GM12892 (cell line): ENCODE measurements at regions not wholly inside any gene's neighbourhood (a gene's known extent, or its start where the extent isn't known, plus 50 kb on each side); places are given as distances from the start of the nearest gene placed in this dataset.

Experiments used
- DNase-seq: peaks from one replicate; pipeline ENCODE4 v3.0.0; 2011; ENCODE audit not compliant: insufficient read length
- FAIRE-seq: peaks from 2 replicates; lab custom pipeline; 2011; peaks lifted over from hg19 to GRCh38; lab: Jason Lieb, UNC
- POLR2A ChIP-seq: IDR thresholded peaks from 2 replicates; pipeline ENCODE4 v1.6.1; 2011; ENCODE audit warnings: low read depth, low read length, control low read depth
- POLR2AphosphoS5 ChIP-seq: IDR thresholded peaks from 2 replicates; pipeline ENCODE4 v1.6.1; 2011; ENCODE audit warnings: low read depth, low read length, control low read depth
- TAF1 ChIP-seq: IDR thresholded peaks from 2 replicates; pipeline ENCODE4 v1.6.1; 2011; ENCODE audit warnings: low read depth, mild to moderate bottlenecking, control low read depth, low read length, borderline replicate concordance

DNA sequence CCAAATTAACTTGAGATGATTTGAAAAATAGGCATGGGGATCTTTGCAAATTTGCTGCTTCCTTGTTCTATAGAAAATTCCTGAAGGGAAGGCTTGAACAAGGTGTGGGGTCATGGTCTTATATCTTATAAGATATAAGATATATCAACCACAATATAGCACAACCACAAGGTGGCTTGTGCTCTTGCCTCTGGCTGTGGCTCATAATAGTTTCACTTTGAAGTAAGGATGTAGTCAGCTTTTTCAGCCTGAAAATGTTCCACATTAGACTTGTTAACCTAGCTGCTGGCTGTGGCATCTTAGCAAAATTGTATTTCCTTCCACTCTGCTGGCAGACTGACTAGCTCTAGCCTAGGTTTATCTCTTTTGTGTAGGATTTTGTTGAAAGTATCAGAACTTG lies 169.7 kb downstream of the KLF5 start:
- DNase-seq (no peak), FAIRE-seq (no peak)
- TF ChIP-seq POLR2AphosphoS5, result no peak
- no peak for TF ChIP-seq TAF1
- TF ChIP-seq POLR2A, result no peak

DNA sequence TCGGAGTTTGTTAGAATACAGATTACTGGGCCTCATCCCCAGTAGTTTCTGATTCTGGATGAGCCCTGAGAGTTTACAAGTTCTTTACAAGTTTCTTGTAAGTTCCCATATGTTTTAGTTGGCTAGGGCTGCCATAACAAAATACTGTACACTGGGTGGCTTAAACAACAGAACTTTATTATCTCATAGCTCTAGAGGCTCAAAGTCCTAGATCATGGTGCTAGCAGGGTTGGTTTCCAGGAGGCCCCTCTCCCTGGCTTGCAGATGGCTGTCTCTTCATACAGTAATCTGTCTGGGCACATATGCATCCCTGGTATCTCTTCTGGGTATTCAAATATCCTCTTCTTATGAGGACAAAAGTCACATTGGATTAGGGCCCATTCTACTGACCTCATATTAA lies 167.2 kb downstream of the KLF5 start:
- DNase-seq, result no peak
- FAIRE-seq, result no peak

DNA sequence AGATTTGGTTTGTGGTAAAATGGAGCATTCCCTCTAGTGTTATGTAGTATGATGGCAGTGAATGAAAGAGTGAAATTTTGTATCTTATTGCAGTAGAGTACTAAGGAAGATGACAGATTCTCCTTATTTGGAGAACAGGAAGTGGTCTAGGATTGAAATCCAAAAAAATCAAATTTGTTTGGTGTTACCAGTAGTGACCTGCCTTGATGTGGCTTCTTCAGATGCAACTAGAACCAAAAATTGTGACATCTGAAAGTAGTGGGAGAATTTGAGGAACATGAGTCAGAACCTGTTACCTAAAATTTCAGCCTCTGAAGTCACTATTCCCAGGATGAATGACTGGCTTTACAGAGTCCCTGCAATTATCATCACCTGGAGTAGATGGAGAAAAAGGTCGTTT lies 165.9 kb downstream of the KLF5 start:
- FAIRE-seq (no peak), DNase-seq (no peak)
- TF ChIP-seq POLR2A (no peak), TAF1 (no peak), POLR2AphosphoS5 (no peak)

More for the DNA sequence above, 167.2 kb downstream of the KLF5 start:
- TF ChIP-seq POLR2A, result no peak
- TF ChIP-seq POLR2AphosphoS5, result no peak
- TF ChIP-seq TAF1, result no peak

DNA sequence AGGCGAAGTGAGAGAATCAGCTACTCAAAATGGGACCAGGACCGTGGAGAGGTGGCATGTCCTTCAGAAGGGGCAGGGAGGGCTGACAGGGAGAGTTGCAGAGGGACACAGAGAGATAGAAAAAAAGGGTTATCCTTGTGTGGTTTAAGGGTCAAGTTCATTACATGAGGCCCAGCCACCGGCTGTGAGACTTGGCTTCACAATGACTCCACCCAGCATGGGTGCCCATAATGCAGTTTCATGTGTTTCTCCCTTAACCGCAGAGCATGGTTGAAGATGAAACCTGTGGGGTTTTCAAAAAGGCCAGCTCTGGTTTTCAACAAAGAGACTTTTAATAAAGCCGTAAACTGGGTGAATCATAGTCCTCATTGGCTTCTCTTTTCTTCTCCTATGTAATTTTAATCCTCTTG lies 164.6 kb downstream of the KLF5 start:
- no peak for FAIRE-seq
- TF ChIP-seq TAF1 (no peak), POLR2A (no peak)
- no peak for DNase-seq

DNA sequence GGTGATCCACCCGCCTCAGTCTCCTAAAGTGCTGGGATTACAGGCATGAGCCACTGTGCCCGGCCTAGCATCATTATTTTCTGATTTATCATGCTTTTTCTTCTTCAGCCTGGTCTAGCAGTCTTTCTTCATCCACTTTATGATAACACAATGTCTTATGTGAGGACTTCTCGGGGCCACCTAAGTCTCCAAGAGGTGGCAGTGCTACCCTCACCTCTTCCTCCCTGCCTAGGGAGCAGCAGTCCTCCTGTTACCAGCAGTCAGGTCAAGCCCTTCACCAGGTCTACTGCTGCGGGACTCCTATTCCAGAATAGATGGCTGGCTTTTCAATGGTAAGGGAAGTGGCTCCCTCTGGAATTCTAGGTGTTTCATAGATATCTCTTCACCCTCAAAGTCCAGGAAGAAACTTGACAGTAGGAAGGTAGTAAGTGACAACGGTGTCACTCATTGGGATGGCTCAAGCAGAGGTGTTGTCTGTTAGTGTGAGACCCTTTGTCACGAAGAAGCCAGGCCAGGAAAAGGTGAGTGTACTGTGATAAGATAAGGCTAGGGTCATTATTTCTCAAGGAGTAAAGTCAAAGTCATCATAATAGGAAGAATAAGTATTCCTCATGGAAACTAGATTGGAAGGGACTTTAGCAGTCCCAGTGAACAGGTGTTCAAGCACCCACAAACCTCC lies 164.0 kb downstream of the KLF5 start:
- no peak for DNase-seq
- TF ChIP-seq POLR2A, result no peak
- TF ChIP-seq POLR2AphosphoS5, result no peak
- TF ChIP-seq TAF1, result no peak
- FAIRE-seq, result no peak

DNA sequence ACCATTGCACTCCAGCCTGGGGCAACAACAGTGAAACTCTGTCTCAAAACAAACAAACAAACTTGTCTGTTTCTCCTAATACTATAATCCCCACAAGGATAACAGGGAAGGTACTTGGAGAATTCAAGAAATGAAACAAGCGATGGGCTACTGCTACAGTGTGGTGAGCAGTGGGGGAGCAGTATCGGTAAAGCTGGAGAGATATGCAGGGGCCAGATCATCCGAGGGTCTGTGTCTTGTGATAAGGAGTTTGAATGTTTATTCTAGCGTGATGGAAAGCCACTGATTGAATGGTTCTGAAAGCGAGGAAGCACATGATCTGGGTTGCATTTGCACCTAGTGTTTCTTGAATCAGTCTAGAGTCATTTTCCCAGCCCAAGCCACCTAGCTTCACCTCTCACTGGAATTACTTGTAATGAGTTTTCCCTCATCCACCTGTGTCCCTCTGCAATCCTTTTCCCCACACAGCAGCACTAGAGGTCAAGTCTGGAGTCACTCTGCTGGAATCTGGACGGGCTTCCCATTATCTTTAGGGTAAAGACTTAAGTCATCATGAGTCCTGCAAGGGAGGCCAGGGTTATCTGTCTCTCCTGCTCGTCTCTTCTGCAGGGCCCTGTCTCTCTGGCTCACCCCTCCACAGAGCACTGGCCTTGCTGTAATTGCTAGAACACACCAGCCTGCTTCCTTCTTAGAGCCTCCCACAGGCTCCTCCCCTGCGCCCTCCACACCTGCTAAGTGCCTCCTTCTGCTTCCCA lies 162.3 kb downstream of the KLF5 start:
- TF ChIP-seq POLR2A, result no peak
- no peak for FAIRE-seq
- no peak for DNase-seq

DNA sequence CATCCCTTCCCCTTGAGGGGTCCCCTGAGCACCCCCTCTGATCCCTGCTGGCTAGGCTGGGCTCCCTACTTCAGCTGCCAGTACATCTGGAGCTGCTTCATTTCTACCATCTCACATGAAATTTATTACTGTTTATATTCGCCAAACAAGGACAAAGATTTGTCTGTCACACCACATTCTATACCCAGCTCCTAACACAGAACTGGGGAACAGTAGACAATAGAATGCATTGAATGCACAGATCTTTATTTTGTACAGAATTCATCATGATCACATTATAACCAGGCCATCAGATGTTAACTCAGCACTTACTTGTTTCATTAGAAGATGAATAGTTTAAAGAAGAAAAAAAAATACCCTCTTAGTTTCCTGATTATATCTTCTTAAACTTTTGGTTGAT lies 159.4 kb downstream of the KLF5 start:
- TF ChIP-seq TAF1 (no peak), POLR2AphosphoS5 (no peak), POLR2A (no peak)
- DNase-seq (no peak), FAIRE-seq (no peak)

DNA sequence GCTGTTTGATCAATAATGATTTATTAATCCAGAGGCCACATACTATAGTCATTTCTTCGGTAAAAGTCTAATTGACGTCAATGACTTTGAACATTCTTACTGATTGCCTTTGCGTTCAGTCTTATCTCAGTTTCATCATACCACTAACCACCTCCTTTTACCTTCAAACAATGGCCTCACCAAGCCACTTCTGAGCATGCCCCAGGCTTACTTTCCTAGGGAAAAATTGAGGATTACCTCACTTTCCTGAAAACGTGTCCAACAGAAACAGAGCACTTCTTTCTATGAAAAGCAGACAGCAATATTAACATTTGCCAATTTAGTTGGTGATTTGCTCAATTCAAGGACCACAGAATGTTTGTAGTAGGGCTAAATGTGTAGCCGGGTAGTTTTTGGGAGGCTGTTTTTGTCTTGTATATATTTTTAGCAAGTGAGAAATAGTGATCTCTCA lies 157.6 kb downstream of the KLF5 start:
- FAIRE-seq, result no peak
- TF ChIP-seq POLR2A (no peak), POLR2AphosphoS5 (no peak), TAF1 (no peak)
- no peak for DNase-seq

DNA sequence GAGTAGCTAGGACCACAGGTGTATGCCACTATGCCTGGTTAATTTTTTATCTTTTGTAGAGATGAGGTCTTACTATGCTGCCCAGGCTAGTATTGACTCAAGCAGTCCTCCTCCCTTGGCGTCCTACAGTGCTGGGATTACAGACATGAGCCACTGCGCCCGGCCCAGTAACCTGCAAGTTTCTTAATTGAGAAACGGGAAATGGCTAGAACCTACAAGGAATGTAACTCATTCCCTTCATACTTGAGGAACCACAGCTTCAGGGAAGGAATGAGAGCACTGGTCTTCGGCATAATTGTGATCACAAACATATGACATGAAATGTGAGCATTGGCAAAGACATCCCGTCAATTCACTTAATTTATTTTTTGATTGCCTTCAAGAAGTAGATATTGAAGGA lies 157.0 kb downstream of the KLF5 start:
- no peak for TF ChIP-seq POLR2AphosphoS5
- no peak for TF ChIP-seq TAF1
- TF ChIP-seq POLR2A, result no peak
- no peak for DNase-seq
- FAIRE-seq, result no peak

DNA sequence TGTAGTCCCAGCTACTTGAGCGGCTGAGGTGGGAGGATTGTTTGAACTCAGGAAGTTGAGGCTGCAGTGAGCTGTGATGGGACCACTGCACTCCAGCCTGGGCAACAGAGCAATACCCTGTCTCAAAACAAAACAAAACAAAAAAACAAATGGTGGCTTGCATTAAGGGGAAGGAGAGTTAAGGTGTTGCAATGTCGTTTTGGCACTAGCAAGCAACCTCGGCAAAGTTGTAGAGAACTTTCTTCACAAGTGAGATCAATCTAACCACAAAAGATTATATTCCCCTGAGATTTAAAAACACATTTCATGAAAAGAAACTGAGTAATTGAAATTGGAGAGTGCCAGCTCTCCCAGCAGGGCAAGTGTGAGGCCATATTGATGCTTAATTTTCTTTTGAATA lies 153.7 kb downstream of the KLF5 start:
- FAIRE-seq (no peak), DNase-seq (no peak)
- TF ChIP-seq POLR2A, result no peak
- TF ChIP-seq TAF1, result no peak
- no peak for TF ChIP-seq POLR2AphosphoS5

DNA sequence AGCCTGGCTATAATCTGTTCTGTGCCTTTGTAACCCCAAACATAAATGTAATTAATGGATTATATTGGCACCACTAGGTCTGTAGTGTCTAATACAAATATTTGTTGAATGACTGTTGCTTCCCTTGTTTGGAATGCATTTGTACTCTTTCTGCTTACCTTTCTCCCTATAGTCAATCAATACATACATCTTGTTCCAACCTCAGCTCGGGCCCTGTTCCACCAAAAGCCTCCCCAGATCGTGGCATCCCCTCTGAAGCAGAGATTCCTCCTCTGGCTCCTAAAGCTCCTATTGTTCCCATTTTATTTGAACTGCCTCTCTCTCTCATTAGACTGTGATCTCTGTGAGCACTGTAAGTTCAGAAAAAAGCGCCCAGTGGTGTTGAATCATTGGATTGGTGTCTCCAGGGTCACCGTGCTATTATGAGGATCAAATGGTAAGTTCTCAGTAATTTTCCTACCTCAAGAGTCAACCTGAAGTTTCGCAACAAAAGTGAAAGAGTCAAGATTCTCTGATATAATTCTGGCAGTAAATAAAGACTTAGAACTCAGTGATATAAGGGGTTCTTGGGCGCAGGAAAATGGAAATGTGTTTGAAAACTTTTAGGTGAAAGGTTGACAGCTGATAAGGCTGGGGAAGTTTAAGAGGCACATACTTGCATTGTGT lies 151.5 kb downstream of the KLF5 start:
- no peak for TF ChIP-seq POLR2A
- no peak for TF ChIP-seq POLR2AphosphoS5
- DNase-seq (no peak), FAIRE-seq (no peak)

DNA sequence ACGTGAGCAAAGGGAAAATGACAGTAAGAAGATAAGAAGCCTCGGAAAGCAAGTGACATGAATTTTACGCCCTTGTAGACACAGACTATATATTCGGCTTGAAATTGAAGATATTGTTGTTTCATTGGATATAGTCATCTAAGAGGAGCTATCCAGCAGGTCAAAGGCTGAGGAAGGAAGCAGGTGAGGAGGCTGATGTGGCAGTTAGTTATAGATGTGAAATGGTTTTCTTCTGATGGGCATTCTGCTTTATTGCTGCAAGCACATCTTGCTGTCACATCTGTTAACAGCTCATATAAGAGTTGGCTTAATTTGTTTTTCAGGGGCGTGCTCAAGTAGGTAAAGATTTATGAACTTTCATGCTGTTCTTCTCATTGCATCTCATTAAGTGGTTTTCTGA lies 146.1 kb downstream of the KLF5 start:
- no peak for TF ChIP-seq POLR2A
- no peak for TF ChIP-seq TAF1
- no peak for TF ChIP-seq POLR2AphosphoS5
- DNase-seq (no peak), FAIRE-seq (no peak)
